ENCODE measurements at regions not wholly inside any gene's neighbourhood (a gene's known extent, or its start where the extent isn't known, plus 50 kb on each side); places are given as distances from the start of the nearest gene placed in this dataset.
A peak's percentile ranks its signal among the peaks of the same experiment; 100 is the strongest.

GRCh38 chr12:90870971-90871725 lies 83.8 kb downstream of the CCER1 start:
- Histone ChIP-seq H3K9me3 (no peaks in the 10 kb centered on the region), H3K4me3 (no peak overlapping the region), H3K36me3 (no peaks in the 10 kb centered on the region), H3K4me1 (no peaks in the 10 kb centered on the region), H3K27me3 (no peaks in the 10 kb centered on the region), H3K27ac (no peak overlapping the region)
- ATAC-seq: no peak
- TF ChIP-seq, protein P1, sequence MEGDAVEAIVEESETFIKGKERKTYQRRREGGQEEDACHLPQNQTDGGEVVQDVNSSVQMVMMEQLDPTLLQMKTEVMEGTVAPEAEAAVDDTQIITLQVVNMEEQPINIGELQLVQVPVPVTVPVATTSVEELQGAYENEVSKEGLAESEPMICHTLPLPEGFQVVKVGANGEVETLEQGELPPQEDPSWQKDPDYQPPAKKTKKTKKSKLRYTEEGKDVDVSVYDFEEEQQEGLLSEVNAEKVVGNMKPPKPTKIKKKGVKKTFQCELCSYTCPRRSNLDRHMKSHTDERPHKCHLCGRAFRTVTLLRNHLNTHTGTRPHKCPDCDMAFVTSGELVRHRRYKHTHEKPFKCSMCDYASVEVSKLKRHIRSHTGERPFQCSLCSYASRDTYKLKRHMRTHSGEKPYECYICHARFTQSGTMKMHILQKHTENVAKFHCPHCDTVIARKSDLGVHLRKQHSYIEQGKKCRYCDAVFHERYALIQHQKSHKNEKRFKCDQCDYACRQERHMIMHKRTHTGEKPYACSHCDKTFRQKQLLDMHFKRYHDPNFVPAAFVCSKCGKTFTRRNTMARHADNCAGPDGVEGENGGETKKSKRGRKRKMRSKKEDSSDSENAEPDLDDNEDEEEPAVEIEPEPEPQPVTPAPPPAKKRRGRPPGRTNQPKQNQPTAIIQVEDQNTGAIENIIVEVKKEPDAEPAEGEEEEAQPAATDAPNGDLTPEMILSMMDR (IDR thresholded peaks at IDR 0.05): no peak
- TF ChIP-seq POLR2A (IDR thresholded peaks at IDR 0.05): no peak
- no peak for DNase-seq
- intact Hi-C loops (cut with DNase I): no loop called here
- WGBS, 4 donors: 87 to 90% (median 89%) methylated on average over 1 of the region's 1 CpG

- 52 to 60% (median 57%) methylated on average over 1 of the region's 1 CpG for WGBS, 4 donors
- ATAC-seq: peak in 1 of 4 donors; percentile 42
- Histone ChIP-seq H3K27me3 (no peaks in the 10 kb centered on the region), H3K27ac (no peak overlapping the region), H3K4me3 (no peak overlapping the region), H3K4me1 (no peaks in the 10 kb centered on the region), H3K36me3 (no peaks in the 10 kb centered on the region), H3K9me3 (no peaks in the 10 kb centered on the region)
- TF ChIP-seq POLR2A (IDR thresholded peaks at IDR 0.05): no peak
- TF ChIP-seq, protein P1 (IDR thresholded peaks at IDR 0.05): no peak
- intact Hi-C loops (cut with DNase I): no loop called here
- DNase-seq: no peak
Measured at GRCh38 chr12:90868626-90869025, 86.3 kb downstream of the CCER1 start.

DNA sequence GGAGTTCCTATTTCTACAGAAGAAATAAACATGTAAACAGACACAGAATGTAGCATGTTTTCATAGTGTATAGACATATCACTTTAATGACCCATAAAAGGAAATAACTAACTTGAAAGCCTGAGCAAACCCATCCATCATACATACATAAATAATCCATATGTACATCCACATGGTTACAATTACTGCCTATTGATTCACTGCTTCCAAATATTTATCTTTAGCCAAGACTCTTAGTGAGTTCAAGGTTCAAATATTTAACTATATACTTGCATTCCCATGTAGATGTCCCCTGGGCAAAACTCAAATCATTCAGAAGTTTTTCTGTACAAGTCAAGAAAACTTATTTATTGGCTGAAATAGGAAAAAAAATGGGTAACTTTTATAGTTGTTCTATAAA lies 95.4 kb downstream of the CCER1 start:
- ATAC-seq: no peak
- no peaks in the 10 kb centered on the region for H3K27me3 ChIP-seq
- H3K4me1 ChIP-seq: peaks cover 0 to 7% (median 0%) of the 10 kb centered on the region in 12 donors
- intact Hi-C loops (cut with DNase I): loop anchor here in 5 of 10 donors (10.0 kb wide), 2 partner anchors 165 to 1315 kb away; no protein-coding TSS in a partner anchor
- no peak overlapping the region for H3K4me3 ChIP-seq
- no peaks in the 10 kb centered on the region for H3K36me3 ChIP-seq
- peaks cover 0 to 12% (median 0%) of the 10 kb centered on the region in 12 donors for H3K9me3 ChIP-seq
- TF ChIP-seq, protein P1 (IDR thresholded peaks at IDR 0.05): no peak
- no peak for TF ChIP-seq POLR2A (IDR thresholded peaks at IDR 0.05)
- DNase-seq: no peak
- H3K27ac ChIP-seq: no peak overlapping the region

- Histone ChIP-seq H3K4me3 (no peak overlapping the region), H3K4me1 (peaks cover 0 to 11% (median 0%) of the 10 kb centered on the region in 12 donors), H3K9me3 (peaks cover 0 to 12% (median 0%) of the 10 kb centered on the region in 12 donors), H3K27ac (no peak overlapping the region), H3K36me3 (no peaks in the 10 kb centered on the region), H3K27me3 (no peaks in the 10 kb centered on the region)
- peak in 1 of 5 donors; percentile 19 for DNase-seq
- intact Hi-C loops (cut with DNase I): loop anchor here in 5 of 10 donors (10.0 kb wide), 2 partner anchors 163 to 1313 kb away; no protein-coding TSS in a partner anchor
- 28 to 36% (median 29%) methylated on average over 2 of the region's 2 CpGs for WGBS, 4 donors
- peak in 2 of 4 donors; percentile 32 to 38 for ATAC-seq
- TF ChIP-seq, protein P1 (IDR thresholded peaks at IDR 0.05): no peak
- TF ChIP-seq POLR2A (IDR thresholded peaks at IDR 0.05): no peak
Measured at GRCh38 chr12:90858252-90858651, 96.7 kb downstream of the CCER1 start.

Measured in heart left ventricle (tissue), 16 donors.